ENCODE measurements at regions not wholly inside any gene's neighbourhood (a gene's known extent, or its start where the extent isn't known, plus 50 kb on each side); places are given as distances from the start of the nearest gene placed in this dataset.

DNA sequence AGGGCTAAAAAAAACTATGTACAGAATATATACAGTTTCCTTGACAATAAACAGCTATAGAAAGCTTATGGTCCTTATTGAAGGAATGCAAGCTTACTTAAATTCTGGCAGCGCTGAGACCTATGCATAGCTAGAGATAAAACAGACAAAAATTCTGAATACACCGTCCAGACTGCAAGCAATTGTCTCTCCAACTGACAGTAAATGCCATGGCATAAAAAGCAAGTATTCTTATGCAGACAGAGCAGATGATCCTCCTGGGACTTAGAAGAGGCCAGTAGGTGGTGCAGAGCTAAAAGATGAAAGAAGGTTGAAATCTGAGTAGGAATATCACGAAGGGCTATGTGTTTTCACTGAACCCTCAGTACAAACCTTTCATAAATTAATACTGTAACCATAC is 157.0 kb upstream of the CACNA2D1 start:
- TF ChIP-seq NFE2L2 (conservative IDR thresholded peaks at IDR 0.05; ENCODE audit: low read length) (no peak), MAFK (IDR thresholded peaks at IDR 0.05; ENCODE audit: partially characterized antibody) (no peak), RARB (CRISPR knock-in tag; IDR thresholded peaks at IDR 0.05) (no peak), JUN (IDR thresholded peaks at IDR 0.05) (no peak), POLR2A (IDR thresholded peaks at IDR 0.05; ENCODE audit: low read length) (no peak), RFX5 (IDR thresholded peaks at IDR 0.05) (no peak)
- TF ChIP-seq, protein P1, sequence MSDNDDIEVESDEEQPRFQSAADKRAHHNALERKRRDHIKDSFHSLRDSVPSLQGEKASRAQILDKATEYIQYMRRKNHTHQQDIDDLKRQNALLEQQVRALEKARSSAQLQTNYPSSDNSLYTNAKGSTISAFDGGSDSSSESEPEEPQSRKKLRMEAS (IDR thresholded peaks at IDR 0.05), result no peak
- TF ChIP-seq, protein P2, sequence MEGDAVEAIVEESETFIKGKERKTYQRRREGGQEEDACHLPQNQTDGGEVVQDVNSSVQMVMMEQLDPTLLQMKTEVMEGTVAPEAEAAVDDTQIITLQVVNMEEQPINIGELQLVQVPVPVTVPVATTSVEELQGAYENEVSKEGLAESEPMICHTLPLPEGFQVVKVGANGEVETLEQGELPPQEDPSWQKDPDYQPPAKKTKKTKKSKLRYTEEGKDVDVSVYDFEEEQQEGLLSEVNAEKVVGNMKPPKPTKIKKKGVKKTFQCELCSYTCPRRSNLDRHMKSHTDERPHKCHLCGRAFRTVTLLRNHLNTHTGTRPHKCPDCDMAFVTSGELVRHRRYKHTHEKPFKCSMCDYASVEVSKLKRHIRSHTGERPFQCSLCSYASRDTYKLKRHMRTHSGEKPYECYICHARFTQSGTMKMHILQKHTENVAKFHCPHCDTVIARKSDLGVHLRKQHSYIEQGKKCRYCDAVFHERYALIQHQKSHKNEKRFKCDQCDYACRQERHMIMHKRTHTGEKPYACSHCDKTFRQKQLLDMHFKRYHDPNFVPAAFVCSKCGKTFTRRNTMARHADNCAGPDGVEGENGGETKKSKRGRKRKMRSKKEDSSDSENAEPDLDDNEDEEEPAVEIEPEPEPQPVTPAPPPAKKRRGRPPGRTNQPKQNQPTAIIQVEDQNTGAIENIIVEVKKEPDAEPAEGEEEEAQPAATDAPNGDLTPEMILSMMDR (IDR thresholded peaks at IDR 0.05), result peak; percentile 25; the same call in 2 of the 3 replicates

All from A549 (cell line).